ENCODE measurements at regions not wholly inside any gene's neighbourhood (a gene's known extent, or its start where the extent isn't known, plus 50 kb on each side); places are given as distances from the start of the nearest gene placed in this dataset.

- no peak for DNase-seq (ENCODE audit: low read depth, low spot score)
These were observed 366.2 kb downstream of the DHX35 start for GRCh38 chr20:39328347-39328746.

- no peak for DNase-seq (ENCODE audit: low read depth, low spot score)
These were observed 363.9 kb downstream of the DHX35 start for GRCh38 chr20:39326050-39326449.

- DNase-seq (ENCODE audit: low read depth, low spot score) = no peak
These were observed 356.8 kb downstream of the DHX35 start for GRCh38 chr20:39318911-39319310.

GRCh38 chr20:39312676-39313075 is 350.5 kb downstream of the DHX35 start:
- no peak for DNase-seq (ENCODE audit: low read depth, low spot score)

- no peak for DNase-seq (ENCODE audit: low read depth, low spot score)
These were observed 349.8 kb downstream of the DHX35 start for GRCh38 chr20:39311851-39312506.

- DNase-seq (ENCODE audit: low read depth, low spot score) = no peak
These were observed 348.3 kb downstream of the DHX35 start for GRCh38 chr20:39310363-39310995.

- no peak for DNase-seq (ENCODE audit: low read depth, low spot score)
These were observed 347.3 kb downstream of the DHX35 start for GRCh38 chr20:39309458-39309857.

GRCh38 chr20:39302312-39302711 is 340.2 kb downstream of the DHX35 start:
- DNase-seq (ENCODE audit: low read depth, low spot score) = no peak

GRCh38 chr20:39299783-39300182 is 337.6 kb downstream of the DHX35 start:
- no peak for DNase-seq (ENCODE audit: low read depth, low spot score)

GRCh38 chr20:39298571-39299506 is 336.7 kb downstream of the DHX35 start:
- no peak for DNase-seq (ENCODE audit: low read depth, low spot score)

GRCh38 chr20:39298121-39298520 is 336.0 kb downstream of the DHX35 start:
- no peak for DNase-seq (ENCODE audit: low read depth, low spot score)

- no peak for DNase-seq (ENCODE audit: low read depth, low spot score)
These were observed 333.2 kb downstream of the DHX35 start for GRCh38 chr20:39295301-39295700.

GRCh38 chr20:39294137-39294725 is 332.1 kb downstream of the DHX35 start:
- peak; percentile 74 for DNase-seq (ENCODE audit: low read depth, low spot score)

GRCh38 chr20:39292193-39292736 is 330.1 kb downstream of the DHX35 start:
- DNase-seq (ENCODE audit: low read depth, low spot score) = no peak

- no peak for DNase-seq (ENCODE audit: low read depth, low spot score)
These were observed 329.2 kb downstream of the DHX35 start for GRCh38 chr20:39291301-39291700.

- DNase-seq (ENCODE audit: low read depth, low spot score) = no peak
These were observed 328.4 kb downstream of the DHX35 start for GRCh38 chr20:39290575-39290974.

- no peak for DNase-seq (ENCODE audit: low read depth, low spot score)
These were observed 327.7 kb downstream of the DHX35 start for GRCh38 chr20:39289831-39290230.

GRCh38 chr20:39289316-39289715 is 327.2 kb downstream of the DHX35 start:
- DNase-seq (ENCODE audit: low read depth, low spot score) = no peak

GRCh38 chr20:39283464-39283863 is 321.3 kb downstream of the DHX35 start:
- no peak for DNase-seq (ENCODE audit: low read depth, low spot score)

GRCh38 chr20:39282619-39283092 is 320.5 kb downstream of the DHX35 start:
- DNase-seq (ENCODE audit: low read depth, low spot score) = peak; percentile 67

GRCh38 chr20:39280875-39281274 is 318.7 kb downstream of the DHX35 start:
- DNase-seq (ENCODE audit: low read depth, low spot score) = no peak
